ENCODE measurements at regions not wholly inside any gene's neighbourhood (a gene's known extent, or its start where the extent isn't known, plus 50 kb on each side); places are given as distances from the start of the nearest gene placed in this dataset.

GRCh38 chr15:89038146-89038545 is 50.1 kb upstream of the ABHD2 start:
- DNase-seq, result no peak
- Mint-ChIP-seq H3K4me3 (no peak overlapping the region), H3K27ac (no peak overlapping the region), H3K36me3 (ENCODE audit: low read depth) (no peaks in the 10 kb centered on the region), H3K9me3 (no peaks in the 10 kb centered on the region), H3K4me1 (ENCODE audit: low read depth) (no peaks in the 10 kb centered on the region), H3K27me3 (peaks cover 6% of the 10 kb centered on the region)
- intact Hi-C loops (cut with DNase I, micrococcal nuclease), result no loop called here
- H3K9me3 ChIP-seq (ENCODE audit: control insufficient read depth in 1 of 2, insufficient read depth in 1 of 2, low read length in 2 of 2), result no peaks in the 10 kb centered on the region
- ChIA-PET POLR2A (interaction anchor here (0.6 kb wide), 1 partner anchor 378 kb away, joined by 3 read pairs; no protein-coding TSS in a partner anchor), CTCF (no interaction called here)
- no peaks in the 10 kb centered on the region for H3K4me1 ChIP-seq (ENCODE audit: insufficient read depth, low read length)
- no peak for ATAC-seq (ENCODE audit: poor library complexity)
- H3K4me3 ChIP-seq (ENCODE audit: low read length), result no peak overlapping the region
- TF ChIP-seq, protein P1, sequence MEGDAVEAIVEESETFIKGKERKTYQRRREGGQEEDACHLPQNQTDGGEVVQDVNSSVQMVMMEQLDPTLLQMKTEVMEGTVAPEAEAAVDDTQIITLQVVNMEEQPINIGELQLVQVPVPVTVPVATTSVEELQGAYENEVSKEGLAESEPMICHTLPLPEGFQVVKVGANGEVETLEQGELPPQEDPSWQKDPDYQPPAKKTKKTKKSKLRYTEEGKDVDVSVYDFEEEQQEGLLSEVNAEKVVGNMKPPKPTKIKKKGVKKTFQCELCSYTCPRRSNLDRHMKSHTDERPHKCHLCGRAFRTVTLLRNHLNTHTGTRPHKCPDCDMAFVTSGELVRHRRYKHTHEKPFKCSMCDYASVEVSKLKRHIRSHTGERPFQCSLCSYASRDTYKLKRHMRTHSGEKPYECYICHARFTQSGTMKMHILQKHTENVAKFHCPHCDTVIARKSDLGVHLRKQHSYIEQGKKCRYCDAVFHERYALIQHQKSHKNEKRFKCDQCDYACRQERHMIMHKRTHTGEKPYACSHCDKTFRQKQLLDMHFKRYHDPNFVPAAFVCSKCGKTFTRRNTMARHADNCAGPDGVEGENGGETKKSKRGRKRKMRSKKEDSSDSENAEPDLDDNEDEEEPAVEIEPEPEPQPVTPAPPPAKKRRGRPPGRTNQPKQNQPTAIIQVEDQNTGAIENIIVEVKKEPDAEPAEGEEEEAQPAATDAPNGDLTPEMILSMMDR (IDR thresholded peaks at IDR 0.05), result no peak
- peaks cover 0 to 7% of the 10 kb centered on the region in 2 experiments for H3K27me3 ChIP-seq (ENCODE audit: control insufficient read depth in 1 of 2, insufficient read depth in 2 of 2, low read length in 2 of 2)
- H3K27ac ChIP-seq (ENCODE audit: low read depth in 1 of 2, low read length in 2 of 2), result no peak overlapping the region
- no peaks in the 10 kb centered on the region for H3K36me3 ChIP-seq (ENCODE audit: insufficient read depth, low read length)
